Gastrocnemius medialis (tissue), 4 donors: ENCODE measurements at regions not wholly inside any gene's neighbourhood (a gene's known extent, or its start where the extent isn't known, plus 50 kb on each side); places are given as distances from the start of the nearest gene placed in this dataset.

Experiments used
- POLR2A ChIP-seq, 2 donors: fragments of 450-650 bp; IDR thresholded peaks; one replicate each; pipeline ENCODE4 v1.6.1; 2017; ENCODE audit warnings: antibody characterized with exemption in 2 of 2, mild to moderate bottlenecking in 2 of 2, moderate library complexity in 2 of 2
- TF ChIP-seq, protein P1 (sequence below), 5 experiments: fragments of 450-650 bp in 3 of 5; fragments of 200-600 bp in 2 of 5; sonication (generic) in 2 of 5; IDR thresholded peaks in 4 of 5; conservative IDR thresholded peaks in 1 of 5; 1 replicate in 4 of 5; 2 replicates in 1 of 5; pipeline ENCODE4 v1.5.1; 2016 to 2019; ENCODE audit warnings: antibody characterized with exemption in 5 of 5, mild to moderate bottlenecking in 3 of 5, moderate library complexity in 3 of 5

GRCh38 chr14:101249676-101250036, 311.6 kb upstream of the DIO3 start:
- TF ChIP-seq, protein P1, sequence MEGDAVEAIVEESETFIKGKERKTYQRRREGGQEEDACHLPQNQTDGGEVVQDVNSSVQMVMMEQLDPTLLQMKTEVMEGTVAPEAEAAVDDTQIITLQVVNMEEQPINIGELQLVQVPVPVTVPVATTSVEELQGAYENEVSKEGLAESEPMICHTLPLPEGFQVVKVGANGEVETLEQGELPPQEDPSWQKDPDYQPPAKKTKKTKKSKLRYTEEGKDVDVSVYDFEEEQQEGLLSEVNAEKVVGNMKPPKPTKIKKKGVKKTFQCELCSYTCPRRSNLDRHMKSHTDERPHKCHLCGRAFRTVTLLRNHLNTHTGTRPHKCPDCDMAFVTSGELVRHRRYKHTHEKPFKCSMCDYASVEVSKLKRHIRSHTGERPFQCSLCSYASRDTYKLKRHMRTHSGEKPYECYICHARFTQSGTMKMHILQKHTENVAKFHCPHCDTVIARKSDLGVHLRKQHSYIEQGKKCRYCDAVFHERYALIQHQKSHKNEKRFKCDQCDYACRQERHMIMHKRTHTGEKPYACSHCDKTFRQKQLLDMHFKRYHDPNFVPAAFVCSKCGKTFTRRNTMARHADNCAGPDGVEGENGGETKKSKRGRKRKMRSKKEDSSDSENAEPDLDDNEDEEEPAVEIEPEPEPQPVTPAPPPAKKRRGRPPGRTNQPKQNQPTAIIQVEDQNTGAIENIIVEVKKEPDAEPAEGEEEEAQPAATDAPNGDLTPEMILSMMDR (IDR thresholded peaks at IDR 0.05 in 4 of 5, conservative IDR thresholded peaks at IDR 0.05 in 1 of 5) = no peak
- TF ChIP-seq POLR2A (IDR thresholded peaks at IDR 0.05) = no peak
